NCI-H2081 (cell line): ENCODE measurements at regions not wholly inside any gene's neighbourhood (a gene's known extent, or its start where the extent isn't known, plus 50 kb on each side); places are given as distances from the start of the nearest gene placed in this dataset.
"Not testable (repeated sequence)": the region's sequence is repeated elsewhere in the genome, so short reads cannot be mapped to it uniquely, and the experiment has no call there.

Experiments
- DNase-seq, 2 experiments: peaks; one replicate each; lab custom pipeline; 2025; lab: John Stamatoyannopoulos, UW

DNA sequence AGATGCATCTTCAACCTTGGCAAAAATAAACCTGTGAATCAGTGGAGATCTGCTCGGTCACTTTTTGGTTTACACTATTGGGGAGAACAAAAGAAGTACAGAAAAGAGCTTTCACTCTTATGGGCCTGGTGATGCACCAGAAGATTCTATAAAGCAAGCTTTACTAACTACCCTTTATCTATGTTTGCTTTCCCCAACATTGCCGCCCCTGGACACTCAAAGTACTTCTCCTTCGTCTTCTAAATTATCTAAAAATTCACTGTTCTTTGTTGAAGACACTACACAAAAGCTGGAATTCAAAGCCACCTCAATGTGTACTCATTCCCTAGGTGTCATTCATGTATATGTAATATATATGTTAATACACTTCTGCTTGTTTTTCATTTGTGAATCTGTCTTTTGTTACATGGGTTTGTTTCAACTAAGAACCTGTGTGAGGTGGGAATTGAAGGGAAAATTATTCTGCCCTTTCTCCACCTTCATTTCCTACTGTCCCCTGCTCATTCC, 97.9 kb upstream of the BTN3A2 start:
- DNase-seq = no peak

DNA sequence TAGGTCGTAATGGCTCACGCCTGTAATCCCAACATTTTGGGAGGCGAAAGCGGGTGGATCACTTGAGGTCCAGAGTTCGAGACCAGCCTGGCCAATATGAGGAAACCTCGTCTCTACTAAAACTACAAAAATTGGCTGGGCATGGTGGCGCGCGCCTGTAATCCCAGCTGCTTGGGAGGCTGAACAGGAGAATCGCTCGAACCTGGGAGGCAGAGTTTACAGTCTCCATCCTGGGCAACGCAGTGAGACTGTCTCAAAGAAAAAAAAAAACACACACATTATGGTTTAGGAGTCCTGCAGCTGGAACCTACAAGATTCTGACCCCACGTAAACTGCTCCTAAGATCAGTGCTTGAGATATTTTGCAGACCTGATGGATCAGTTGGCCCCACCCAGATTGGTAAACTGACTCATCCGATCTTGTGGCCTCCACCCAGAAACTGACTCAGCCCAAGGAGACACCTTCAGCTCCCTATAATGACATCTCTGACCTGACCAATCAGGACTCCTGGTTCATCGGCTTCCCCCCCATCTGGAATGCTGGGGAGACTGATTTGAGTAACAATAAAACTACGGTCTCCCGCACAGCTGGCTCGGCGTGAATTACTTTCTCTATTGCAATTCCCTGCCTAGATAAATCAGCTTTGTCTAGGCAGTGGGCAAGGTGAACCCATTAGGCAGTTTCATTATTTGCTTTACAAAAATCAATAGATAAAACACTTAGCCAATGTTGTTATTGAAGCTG, 96.2 kb upstream of the BTN3A2 start:
- DNase-seq = no peak

DNA sequence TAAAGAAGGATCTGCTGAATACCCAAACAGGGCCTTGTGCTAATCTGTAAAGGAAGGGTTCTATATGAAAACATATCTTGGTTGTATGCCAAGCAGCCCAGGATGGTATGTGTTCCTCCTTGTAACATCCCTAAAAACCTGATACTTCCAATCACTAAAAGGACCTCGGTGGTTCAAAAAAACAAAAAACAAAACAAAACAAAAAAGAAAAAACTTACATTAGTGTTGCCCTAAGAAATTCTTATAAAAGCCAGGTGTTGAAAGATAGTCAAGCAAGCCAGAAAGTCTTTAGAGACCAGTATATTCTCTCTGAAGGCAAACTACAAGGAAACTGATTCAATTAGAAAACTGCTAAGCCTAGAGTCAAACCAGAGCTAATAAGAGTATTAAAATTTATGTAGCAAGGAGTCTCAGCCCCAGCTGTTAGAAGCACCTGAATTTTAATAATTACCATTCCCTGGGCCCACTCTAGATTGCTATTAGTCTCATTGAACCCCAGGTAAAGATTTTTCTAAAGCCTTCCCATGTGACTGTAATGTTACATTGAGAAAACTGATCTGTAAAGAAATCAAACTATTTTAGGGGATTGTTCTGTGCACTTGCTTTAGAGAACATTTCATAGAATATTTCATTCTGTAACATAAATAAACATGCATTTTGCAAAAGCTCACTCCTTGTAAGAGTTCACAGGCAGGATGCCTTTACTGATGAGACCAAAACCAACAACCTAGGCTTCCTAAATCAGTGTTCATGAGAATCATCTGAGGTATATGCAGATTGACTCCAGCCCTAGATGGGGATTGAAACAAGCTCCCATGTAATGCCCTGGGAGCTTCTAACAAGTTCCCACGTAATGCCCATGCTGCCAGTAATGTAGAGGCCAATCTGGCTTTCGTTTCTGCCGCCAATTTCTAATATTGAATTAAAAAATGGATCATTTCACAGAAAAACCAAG, 95.2 kb upstream of the BTN3A2 start:
- DNase-seq = no peak

DNA sequence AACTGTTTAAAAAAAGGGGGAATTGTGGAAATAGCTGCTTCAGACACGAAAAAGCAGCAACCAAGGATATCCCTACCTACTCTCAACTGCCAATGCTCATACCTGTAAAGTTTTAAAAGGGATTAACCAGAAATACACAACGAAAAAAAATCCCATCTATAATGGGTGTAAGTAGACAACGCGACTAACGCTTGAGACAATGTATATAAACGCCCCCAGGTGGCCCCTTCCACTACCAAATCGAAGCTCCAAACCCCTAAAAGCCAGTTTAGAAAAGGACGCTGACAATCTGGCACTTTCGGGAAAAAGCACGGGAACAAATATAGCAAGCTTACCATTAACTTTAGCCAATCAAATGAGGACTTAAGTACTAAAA, 94.5 kb upstream of the BTN3A2 start:
- DNase-seq = no peak

DNA sequence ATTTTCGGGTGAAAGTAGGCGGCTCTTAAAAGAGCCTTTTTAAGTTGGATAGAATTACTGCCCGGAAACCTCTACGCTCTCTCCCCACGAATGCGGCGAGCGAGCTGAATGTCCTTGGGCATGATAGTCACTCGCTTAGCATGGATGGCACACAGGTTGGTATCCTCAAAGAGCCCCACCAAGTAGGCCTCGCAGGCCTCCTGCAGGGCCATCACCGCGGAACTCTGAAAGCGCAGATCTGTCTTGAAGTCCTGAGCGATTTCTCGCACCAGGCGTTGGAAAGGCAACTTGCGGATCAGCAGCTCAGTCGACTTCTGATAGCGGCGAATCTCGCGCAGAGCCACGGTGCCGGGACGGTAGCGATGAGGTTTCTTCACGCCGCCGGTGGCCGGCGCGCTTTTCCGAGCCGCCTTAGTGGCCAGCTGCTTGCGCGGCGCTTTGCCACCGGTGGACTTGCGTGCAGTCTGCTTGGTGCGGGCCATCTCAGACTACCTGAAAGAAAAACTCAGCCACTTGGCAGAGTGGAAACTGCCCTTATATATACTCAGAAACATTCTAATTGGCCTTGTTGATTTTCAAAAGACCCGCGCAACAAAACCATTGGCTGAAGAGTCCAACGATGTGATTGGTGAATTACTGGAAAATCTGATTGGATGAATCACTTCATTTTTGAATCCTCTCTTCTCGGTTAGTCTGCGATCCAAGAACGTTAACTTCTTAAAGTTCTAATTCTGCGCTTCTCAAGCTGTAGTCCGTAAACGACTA, 93.9 kb upstream of the BTN3A2 start:
- DNase-seq = no peak

DNA sequence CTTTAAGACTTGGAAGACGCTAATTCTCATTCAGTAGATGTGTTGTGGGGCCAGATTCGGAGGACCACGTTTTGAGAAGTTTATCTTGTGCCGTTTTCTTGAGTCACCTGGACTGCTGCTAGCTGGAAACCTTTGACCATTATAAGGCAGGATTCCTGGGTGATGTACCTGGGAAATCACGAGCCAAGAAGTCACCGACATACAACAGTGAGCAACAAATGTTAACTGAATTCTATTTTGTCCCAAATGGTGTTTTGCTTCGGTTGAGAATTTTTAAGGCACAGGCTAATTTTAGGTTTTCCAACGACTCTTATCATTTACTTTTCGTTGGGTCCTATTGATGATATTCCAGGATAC, 93.4 kb upstream of the BTN3A2 start:
- no peak for DNase-seq

DNA sequence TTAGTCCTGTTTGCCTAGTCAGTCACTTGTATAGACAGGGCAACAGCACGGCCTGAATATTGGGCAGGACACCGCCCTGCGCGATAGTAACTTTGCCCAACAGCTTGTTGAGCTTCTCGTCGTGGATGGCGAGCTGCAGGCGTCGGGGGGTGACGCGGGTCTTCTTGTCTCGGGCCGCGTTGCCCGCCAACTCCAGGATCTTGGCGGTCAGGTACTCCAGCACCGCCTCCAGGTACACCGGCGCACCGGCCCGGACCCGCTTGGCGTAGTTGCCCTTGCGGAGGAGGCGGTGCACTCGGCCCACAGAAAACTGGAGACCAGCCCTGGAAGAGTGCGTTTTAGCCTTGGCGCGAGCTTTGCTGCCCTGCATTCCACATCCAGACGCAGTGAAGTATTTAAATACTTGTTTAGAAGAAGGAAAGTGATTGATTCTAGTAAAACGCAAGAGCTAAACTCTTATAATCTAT, 92.8 kb upstream of the BTN3A2 start:
- no peak for DNase-seq

DNA sequence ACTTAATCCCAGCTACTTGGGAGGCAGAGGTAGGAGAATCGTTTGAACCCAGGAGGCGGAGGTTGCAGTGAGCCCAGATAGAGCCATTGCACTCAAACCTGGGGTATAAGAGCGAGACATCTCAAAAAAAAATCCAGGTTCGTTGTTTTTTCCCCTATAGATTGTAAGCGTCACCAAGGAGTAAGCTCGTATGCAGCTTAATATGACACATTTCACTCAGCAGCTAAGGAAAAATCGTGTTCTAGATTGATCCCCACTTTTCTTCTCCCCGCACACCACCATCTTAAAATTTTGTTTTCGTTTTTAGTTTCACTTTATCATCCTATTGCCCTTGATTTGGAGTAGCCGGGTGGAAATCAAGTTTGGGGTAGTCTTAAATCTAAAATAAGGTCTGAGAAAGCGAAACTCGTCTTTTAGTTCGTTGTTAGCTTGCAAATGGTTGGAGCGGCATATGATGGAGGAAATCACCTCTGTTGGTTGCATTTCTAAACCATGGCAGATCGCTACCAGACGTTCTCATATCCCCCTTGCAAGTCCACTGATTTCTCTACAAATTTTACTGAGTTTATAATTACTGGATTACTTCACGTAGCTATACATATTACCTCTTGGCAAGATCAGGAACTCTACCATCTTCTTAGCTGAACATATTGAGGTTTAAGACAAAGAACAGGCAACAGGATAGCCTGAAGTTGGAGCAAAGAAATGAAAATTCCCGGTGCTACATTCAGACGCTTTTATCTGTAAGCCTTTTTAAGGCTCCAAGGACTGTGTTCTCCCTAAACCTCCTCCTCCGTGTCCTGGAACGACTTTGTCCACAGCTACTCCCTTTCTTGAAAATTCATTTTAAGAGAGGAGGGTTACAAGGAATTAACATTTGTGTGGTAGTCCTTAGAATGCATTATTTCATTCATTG, 91.1 kb upstream of the BTN3A2 start:
- no peak for DNase-seq

DNA sequence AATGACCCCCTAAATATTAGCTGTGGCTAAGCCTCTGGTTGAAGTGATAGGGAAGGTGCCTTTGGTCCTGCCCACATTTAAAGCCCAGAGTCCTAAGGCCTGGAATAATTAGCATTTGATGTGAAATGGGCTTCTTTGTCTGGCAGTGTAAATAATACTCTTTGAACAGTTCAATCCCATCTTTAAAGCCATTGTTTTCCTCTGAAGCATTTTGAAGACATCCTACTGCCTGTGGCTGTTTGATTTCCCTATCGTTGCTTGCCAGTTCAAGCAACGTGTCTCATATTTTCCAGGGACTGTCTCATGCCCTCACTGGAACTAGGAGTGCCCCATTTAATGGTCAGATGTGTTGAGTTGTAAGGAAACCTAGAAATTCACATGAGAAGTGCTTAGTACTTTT, 89.3 kb upstream of the BTN3A2 start:
- DNase-seq = no peak

DNA sequence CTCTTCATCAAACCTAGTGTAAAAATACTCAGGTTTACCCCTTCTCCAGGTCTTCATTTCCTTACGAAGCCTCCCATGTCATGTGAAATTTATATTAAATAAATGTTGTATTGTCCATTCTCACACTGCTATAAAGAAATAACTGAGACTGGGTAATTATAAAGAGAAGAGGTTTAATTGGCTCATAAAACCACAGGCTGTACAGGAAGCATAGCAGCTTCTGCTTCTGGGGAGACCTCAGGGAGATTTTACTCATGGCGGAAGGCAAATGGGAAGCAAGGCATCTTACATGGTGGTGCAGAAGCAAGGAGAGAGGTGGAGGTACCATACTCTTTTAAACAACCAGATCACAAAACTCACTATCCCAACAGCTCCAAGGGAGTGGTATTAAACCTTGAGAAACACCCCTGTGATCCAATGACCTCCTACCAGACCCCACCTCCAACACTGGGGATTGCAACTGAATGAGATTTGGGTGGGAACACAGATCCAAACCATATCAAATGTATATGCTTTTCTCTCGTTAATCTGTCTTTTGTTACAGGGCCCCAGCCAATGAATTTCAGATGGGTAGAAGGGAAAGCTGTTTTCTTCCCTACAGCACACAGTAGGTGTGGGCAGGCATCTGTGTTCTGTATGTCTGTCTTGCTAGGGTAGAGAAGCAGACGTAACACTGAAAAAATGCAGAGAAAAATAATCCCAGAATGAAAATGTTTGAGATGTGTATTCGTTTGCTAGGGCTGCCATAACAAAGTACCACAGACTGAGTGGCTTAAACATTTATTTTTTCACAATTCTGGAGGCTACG, 88.0 kb upstream of the BTN3A2 start:
- no peak for DNase-seq

DNA sequence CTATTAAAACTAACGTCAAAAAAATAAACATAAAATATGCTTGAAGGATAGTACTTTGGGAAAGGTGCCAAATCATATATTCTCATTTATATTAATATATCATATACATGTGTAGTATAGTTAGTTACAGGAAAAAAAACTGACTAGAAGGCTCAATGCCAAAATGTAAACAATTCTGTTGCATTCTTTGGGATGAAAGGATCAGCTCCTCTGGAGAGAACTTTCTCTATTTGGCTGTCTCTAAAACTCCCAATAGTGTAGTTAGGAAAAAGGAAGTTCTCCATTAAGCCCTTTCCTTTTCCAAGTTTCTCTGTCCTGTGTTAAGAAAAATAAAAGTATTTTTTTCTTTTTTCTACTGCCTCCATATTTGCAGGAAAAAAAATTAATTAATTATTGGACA, 86.5 kb upstream of the BTN3A2 start:
- DNase-seq = no peak

DNA sequence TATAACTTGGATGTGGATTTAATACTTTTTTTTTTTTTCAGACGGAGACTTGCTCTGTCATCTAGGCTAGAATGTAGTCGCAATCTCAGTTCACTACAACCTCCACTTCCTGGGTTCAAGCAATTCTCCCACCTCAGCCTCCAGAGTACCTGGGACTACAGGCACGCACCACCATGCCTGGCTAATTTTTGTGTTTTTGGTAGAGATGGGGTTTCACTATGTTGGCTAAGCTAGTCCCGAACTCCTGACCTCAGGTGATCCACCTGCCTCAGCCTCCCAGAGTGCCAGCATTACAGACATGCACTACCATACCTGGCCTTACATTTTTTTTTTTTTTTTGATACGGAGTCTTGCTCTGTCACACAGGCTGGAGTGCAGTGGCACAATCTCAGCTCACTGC, 85.6 kb upstream of the BTN3A2 start:
- not testable (repeated sequence) for DNase-seq

DNA sequence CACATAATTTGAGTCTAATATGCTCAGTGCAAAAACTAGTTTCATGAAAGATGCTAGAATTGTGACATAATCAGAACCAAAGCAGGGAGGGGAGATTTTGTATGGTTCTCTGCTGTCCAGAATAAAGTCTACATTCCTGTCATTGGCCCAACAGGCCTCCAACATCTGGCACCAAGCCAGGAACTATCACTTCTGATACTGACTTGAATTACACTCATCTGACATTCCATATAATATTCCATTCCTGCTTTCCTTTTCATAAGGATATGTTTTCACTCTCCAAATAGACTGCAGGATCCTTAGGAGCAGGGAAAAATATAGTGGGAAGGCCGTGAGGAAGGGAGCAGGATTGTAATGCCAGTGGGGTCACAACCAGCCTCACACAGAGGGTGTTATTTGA, 84.6 kb upstream of the BTN3A2 start:
- no peak for DNase-seq

DNA sequence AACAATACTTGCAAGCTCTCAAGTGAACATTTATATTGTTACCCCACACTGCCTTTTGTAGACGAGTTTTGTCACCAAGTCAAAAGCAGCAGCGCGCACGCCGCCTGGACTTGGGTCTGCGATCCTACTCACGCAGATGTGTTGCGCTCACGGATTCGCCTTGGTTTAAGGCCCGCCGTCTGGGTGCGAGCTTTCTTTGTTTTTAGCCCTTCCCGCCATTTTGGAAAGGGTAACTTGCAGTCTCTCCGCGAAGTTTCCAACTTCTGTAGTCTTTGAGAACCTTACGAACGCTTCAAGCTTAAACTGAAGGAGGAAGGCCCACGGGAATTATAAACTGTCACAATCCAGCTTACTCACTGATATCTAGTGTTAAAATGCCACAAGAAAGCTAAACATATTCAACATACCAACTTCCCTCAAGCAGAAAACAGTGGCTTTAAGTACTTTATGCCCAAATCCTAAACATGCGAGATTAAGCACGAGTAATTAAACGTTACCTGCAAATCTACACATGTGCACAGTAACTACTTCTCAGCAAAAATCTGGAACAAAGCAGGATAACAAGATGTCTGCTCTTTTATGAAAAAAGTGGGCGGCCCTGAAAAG, 80.4 kb upstream of the BTN3A2 start:
- DNase-seq = peak; percentile 2 to 47

DNA sequence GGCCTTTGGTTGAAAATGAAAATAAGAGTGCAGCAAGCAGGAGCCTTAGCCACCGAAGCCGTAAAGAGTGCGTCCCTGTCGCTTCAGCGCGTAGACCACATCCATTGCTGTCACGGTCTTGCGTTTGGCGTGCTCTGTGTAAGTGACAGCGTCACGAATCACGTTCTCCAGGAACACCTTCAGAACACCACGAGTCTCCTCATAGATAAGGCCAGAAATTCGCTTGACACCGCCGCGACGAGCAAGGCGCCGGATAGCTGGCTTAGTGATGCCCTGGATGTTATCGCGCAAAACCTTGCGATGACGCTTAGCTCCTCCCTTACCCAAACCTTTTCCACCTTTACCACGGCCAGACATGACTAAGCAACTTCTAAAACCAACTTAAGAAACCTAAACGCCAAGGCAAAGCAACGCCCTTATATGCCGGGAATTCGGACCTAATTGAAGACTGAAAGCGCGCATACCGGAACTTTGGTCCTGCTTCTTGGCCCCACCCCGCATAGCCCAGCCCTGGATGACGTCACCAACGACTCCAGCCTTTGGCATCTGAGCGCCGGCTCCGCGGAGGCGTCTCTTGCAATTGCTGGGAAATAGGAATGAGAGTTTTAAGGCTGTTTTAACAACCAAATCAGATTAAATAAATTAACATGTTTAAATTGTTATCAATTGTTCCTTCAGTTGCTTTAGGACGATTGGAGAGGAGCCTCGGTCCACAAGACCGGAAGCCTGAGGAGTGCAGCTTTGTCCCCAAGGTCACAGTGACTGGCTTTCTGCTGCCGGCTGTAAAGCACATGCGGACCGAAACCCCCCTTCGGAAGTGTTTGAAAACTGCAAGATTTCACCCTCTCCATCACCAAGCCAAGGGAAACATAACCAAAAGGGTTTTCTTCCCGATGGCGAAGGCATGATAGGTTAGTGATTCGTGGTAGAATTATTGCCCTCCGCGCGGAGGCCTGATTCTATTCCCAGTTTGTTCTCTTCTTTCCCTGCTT, 79.6 kb upstream of the BTN3A2 start:
- peak; percentile 95 to 98 for DNase-seq

DNA sequence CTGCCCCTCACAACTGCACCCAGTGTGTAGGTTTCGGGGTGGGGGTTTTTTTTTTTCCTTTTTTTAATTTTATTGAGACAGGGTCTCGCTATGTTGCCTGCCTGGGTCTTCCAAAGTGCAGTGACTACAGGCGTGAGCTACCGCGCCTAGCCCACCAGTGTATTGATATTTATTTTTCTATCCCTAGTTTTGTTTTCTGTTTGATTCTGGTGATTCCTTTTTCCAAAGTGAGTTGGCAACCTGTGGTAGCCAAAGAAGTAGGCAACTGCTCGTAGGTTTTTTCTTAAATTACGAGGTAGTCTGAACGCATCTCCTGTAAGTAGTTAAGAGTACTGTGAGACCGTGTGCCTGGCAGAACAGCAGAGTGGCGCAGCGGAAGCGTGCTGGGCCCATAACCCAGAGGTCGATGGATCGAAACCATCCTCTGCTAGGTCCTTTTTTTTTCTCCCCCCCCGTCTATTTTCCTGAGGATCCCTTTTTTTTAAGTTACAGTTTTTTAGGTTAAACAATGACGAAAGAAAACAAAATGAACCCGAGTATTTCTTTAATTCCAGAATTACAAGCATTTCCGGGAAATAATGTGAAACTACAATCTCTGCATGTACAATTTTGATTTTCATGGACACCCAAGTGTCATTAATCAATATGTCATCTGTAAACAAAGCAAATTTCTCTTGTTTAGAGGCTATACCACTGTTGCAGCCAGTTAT, 78.7 kb upstream of the BTN3A2 start:
- DNase-seq = peak; percentile 59 to 66

DNA sequence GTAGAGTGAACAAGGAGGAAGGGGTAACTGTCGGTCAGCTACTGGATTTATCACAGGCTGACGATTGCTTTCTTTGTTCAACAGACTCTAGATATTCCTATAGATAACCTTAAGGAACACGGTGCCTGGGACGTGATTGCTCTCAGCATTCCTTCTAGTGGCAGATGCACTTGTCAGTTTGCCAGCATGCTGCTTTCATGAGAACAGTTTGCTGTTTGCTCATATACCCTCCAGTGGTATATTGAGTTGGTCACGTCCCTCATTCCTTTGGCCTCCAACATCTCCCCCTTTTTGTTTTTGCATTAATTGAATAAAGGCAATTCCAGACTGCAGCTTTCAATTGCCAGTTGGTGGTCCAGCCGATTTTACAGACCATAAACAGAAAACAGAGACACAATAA, 76.8 kb upstream of the BTN3A2 start:
- DNase-seq = no peak

DNA sequence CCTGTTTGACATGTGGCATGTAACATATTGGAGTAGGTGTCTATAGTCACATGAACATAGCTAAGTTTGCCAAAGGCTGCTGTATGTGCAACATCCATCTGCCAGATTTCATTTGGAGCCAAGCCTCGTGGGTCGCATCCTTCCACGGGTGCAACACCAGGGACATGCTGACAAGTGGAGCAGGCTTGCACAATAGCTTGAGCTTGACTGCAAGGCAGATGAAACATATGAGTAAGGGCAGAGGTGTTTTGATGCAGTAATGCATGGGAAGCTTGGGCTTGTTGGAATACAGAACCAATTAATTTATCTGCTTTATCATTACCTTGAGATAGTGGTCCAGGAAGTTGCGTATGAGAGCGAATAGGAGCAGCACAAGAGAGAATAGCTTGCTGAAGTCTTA, 74.1 kb upstream of the BTN3A2 start:
- no peak for DNase-seq
